ENCODE measurements at regions not wholly inside any gene's neighbourhood (a gene's known extent, or its start where the extent isn't known, plus 50 kb on each side); places are given as distances from the start of the nearest gene placed in this dataset.

- TF ChIP-seq REST (IDR thresholded peaks at IDR 0.05; ENCODE audit: insufficient read depth in 1 of 2, low read depth in 2 of 2, low read length in 1 of 2) (no peak), CTCF (IDR thresholded peaks at IDR 0.05) (no peak), POLR2AphosphoS5 (IDR thresholded peaks at IDR 0.05; ENCODE audit: low read depth, low read length) (no peak), SIN3A (IDR thresholded peaks at IDR 0.05; ENCODE audit: borderline replicate concordance, insufficient read depth, low read depth, low read length) (no peak)
Observed at GRCh38 chr2:123738643-123739042, 286.4 kb upstream of the CNTNAP5 start.

Data from Panc1 (cell line).